GM12875 (cell line): ENCODE measurements at regions not wholly inside any gene's neighbourhood (a gene's known extent, or its start where the extent isn't known, plus 50 kb on each side); places are given as distances from the start of the nearest gene placed in this dataset.

Experiments
- H3K4me3 ChIP-seq: one replicate; pipeline ENCODE4 v1.5.1; 2011; ENCODE audit warnings: low read depth, low read length, control low read depth
- CTCF ChIP-seq: IDR thresholded peaks from 2 replicates; pipeline ENCODE4 v1.5.1; 2011; ENCODE audit warnings: low read depth, mild to moderate bottlenecking, control low read depth, inconsistent platforms, low read length, moderate library complexity, borderline replicate concordance; ENCODE audit not compliant: insufficient read depth

DNA sequence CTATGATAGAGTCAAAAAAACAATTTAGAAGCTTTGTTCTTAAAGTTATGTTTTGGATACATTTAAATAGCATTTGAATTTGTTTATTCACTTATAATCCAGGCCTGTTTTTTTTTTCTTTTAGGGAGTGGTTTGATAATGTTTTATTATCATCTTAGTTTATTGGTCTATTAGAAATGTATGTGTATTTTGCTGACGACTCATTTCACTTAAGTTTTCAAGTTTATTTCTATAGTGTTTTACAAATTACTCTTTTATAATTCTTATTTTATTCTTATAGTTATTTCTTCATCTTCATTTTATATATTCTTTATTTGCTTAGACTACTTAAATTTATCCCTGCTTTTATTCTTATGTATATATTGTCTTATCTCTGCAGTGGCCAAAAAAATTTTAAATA, 804.5 kb downstream of the NR4A2 start:
- TF ChIP-seq CTCF = no peak

GRCh38 chr2:155525199-155525598, 807.3 kb downstream of the NR4A2 start:
- no peak overlapping the region for H3K4me3 ChIP-seq
- TF ChIP-seq CTCF = no peak

More for the DNA sequence above, 804.5 kb downstream of the NR4A2 start:
- no peak overlapping the region for H3K4me3 ChIP-seq

DNA sequence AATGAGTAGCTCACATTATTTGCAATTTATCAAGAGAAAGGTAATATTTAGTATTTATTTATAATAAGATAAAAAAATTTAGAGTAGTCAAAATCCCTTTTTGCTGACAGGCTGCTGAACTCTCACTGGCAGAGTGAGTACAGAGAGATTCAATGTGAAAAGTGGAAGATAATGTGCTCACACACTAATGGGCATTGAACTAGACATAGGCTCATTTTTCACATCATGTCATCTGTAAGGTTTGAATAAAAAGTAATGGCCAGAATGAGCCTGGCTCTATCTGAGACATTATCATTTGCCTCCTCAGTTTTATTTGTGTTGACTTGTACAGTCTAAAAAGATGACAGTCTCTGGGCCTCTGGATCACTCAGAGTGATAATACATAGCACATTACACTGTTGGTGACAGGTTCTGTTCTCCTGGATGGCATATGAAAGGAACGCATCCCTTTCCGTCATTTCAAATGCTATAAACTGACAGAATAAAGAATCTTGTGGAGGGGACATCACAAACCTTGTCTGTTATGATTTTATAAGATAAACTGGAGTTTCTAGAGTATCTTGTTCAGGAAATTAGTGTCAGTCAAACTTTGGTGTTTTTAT, 812.9 kb downstream of the NR4A2 start:
- no peak for TF ChIP-seq CTCF
- H3K4me3 ChIP-seq = no peak overlapping the region

GRCh38 chr2:155518094-155518493, 814.4 kb downstream of the NR4A2 start:
- TF ChIP-seq CTCF = no peak
- H3K4me3 ChIP-seq = no peak overlapping the region

GRCh38 chr2:155517362-155517761, 815.2 kb downstream of the NR4A2 start:
- H3K4me3 ChIP-seq = no peak overlapping the region
- TF ChIP-seq CTCF = no peak

- no peak for TF ChIP-seq CTCF
- no peak overlapping the region for H3K4me3 ChIP-seq
These were observed 814.8 kb downstream of the KCNJ3 start for GRCh38 chr2:155513248-155513647.

DNA sequence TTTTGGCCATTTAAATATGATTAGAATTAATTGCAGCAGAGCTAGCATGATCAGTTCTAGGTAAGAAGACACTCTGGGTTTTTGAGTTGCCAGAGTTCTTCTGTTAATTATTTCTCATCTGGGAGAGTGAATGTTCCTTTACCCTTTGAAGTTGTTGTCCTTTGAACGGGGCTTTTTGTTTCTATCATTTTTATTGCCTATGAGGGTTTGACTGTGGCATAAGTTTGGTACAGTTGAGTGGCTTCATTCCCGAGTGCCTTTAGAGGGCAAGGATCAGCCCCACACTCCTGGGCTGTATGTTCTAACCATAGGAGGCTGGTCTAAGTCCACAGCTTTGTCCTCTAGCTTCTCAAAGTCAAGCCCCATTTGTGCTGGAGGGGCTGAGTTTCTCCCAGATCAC, 804.3 kb downstream of the KCNJ3 start:
- no peak overlapping the region for H3K4me3 ChIP-seq
- TF ChIP-seq CTCF = no peak
